ENCODE measurements at regions not wholly inside any gene's neighbourhood (a gene's known extent, or its start where the extent isn't known, plus 50 kb on each side); places are given as distances from the start of the nearest gene placed in this dataset.
"Not testable (repeated sequence)": the region's sequence is repeated elsewhere in the genome, so short reads cannot be mapped to it uniquely, and the experiment has no call there.

GRCh38 chr1:117300183-117300582 is 67.1 kb upstream of the MAN1A2 start:
- not testable (repeated sequence) for TF ChIP-seq SALL2 (tag by site-specific recombination; IDR thresholded peaks at IDR 0.05; ENCODE audit: borderline replicate concordance); ZNF239 (tag by site-specific recombination; IDR thresholded peaks at IDR 0.05); ZNF513 (tag by site-specific recombination; IDR thresholded peaks at IDR 0.05); ZNF274 (IDR thresholded peaks at IDR 0.05; ENCODE audit: low read length); ZNF274 (tag by site-specific recombination; IDR thresholded peaks at IDR 0.05; ENCODE audit: borderline replicate concordance); REST (tag by site-specific recombination; IDR thresholded peaks at IDR 0.05); ZNF37A (tag by site-specific recombination; IDR thresholded peaks at IDR 0.05); CTCF (tag by site-specific recombination; IDR thresholded peaks at IDR 0.05)
- TF ChIP-seq, protein P1, sequence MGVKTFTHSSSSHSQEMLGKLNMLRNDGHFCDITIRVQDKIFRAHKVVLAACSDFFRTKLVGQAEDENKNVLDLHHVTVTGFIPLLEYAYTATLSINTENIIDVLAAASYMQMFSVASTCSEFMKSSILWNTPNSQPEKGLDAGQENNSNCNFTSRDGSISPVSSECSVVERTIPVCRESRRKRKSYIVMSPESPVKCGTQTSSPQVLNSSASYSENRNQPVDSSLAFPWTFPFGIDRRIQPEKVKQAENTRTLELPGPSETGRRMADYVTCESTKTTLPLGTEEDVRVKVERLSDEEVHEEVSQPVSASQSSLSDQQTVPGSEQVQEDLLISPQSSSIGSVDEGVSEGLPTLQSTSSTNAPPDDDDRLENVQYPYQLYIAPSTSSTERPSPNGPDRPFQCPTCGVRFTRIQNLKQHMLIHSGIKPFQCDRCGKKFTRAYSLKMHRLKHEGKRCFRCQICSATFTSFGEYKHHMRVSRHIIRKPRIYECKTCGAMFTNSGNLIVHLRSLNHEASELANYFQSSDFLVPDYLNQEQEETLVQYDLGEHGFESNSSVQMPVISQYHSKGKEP (tag by site-specific recombination; IDR thresholded peaks at IDR 0.05) = not testable (repeated sequence)
